ENCODE measurements at regions not wholly inside any gene's neighbourhood (a gene's known extent, or its start where the extent isn't known, plus 50 kb on each side); places are given as distances from the start of the nearest gene placed in this dataset.

GRCh38 chr4:41455206-41455605 is 82.8 kb upstream of the LIMCH1 start:
- WGBS, 2 experiments (ENCODE audit: insufficient coverage in 2 of 2) = 19 to 50% methylated on average over 1 to 2 of the region's 3 CpGs
- H3K36me3 ChIP-seq (ENCODE audit: control insufficient read depth, insufficient read depth, low read length) = no peaks in the 10 kb centered on the region
- no peak overlapping the region for H3K27ac ChIP-seq (ENCODE audit: low read depth, low read length, severe bottlenecking)
- no peaks in the 10 kb centered on the region for H3K9me3 ChIP-seq (ENCODE audit: control insufficient read depth, low read length)
- no peaks in the 10 kb centered on the region for H3K4me1 ChIP-seq (ENCODE audit: control insufficient read depth, insufficient read depth, low read length, poor library complexity, severe bottlenecking)
- H3K4me3 ChIP-seq (ENCODE audit: extremely low read depth, insufficient read depth, low read length, poor library complexity, severe bottlenecking) = no peak overlapping the region

- Histone ChIP-seq H3K9me3 (ENCODE audit: control insufficient read depth, low read length) (no peaks in the 10 kb centered on the region), H3K4me3 (ENCODE audit: extremely low read depth, insufficient read depth, low read length, poor library complexity, severe bottlenecking) (no peak overlapping the region), H3K27ac (ENCODE audit: low read depth, low read length, severe bottlenecking) (no peak overlapping the region), H3K36me3 (ENCODE audit: control insufficient read depth, insufficient read depth, low read length) (no peaks in the 10 kb centered on the region), H3K4me1 (ENCODE audit: control insufficient read depth, insufficient read depth, low read length, poor library complexity, severe bottlenecking) (no peaks in the 10 kb centered on the region)
- WGBS, 2 experiments (ENCODE audit: insufficient coverage in 2 of 2) = 74% methylated on average over 3 of the region's 4 CpGs; no CpG with 5 or more reads in 1 of the 2 experiments
Observed at GRCh38 chr4:41456559-41457101, 81.3 kb upstream of the LIMCH1 start.

- H3K27ac ChIP-seq (ENCODE audit: low read depth, low read length, severe bottlenecking) = no peak overlapping the region
- H3K4me3 ChIP-seq (ENCODE audit: extremely low read depth, insufficient read depth, low read length, poor library complexity, severe bottlenecking) = no peak overlapping the region
- H3K36me3 ChIP-seq (ENCODE audit: control insufficient read depth, insufficient read depth, low read length) = no peaks in the 10 kb centered on the region
- H3K9me3 ChIP-seq (ENCODE audit: control insufficient read depth, low read length) = no peaks in the 10 kb centered on the region
- no peaks in the 10 kb centered on the region for H3K4me1 ChIP-seq (ENCODE audit: control insufficient read depth, insufficient read depth, low read length, poor library complexity, severe bottlenecking)
- WGBS, 2 experiments (ENCODE audit: insufficient coverage in 2 of 2) = 82 to 100% methylated on average over 1 to 2 of the region's 2 CpGs
Observed at GRCh38 chr4:41458689-41459088, 79.3 kb upstream of the LIMCH1 start.

- H3K4me3 ChIP-seq (ENCODE audit: extremely low read depth, insufficient read depth, low read length, poor library complexity, severe bottlenecking) = no peak overlapping the region
- no peaks in the 10 kb centered on the region for H3K9me3 ChIP-seq (ENCODE audit: control insufficient read depth, low read length)
- no peaks in the 10 kb centered on the region for H3K36me3 ChIP-seq (ENCODE audit: control insufficient read depth, insufficient read depth, low read length)
- H3K4me1 ChIP-seq (ENCODE audit: control insufficient read depth, insufficient read depth, low read length, poor library complexity, severe bottlenecking) = no peaks in the 10 kb centered on the region
- no peak overlapping the region for H3K27ac ChIP-seq (ENCODE audit: low read depth, low read length, severe bottlenecking)
- WGBS, 2 experiments (ENCODE audit: insufficient coverage in 2 of 2) = 100% methylated on average over 2 of the region's 5 CpGs; no CpG with 5 or more reads in 1 of the 2 experiments
Observed at GRCh38 chr4:41460641-41461040, 77.3 kb upstream of the LIMCH1 start.

- Histone ChIP-seq H3K4me3 (ENCODE audit: extremely low read depth, insufficient read depth, low read length, poor library complexity, severe bottlenecking) (no peak overlapping the region), H3K36me3 (ENCODE audit: control insufficient read depth, insufficient read depth, low read length) (no peaks in the 10 kb centered on the region), H3K4me1 (ENCODE audit: control insufficient read depth, insufficient read depth, low read length, poor library complexity, severe bottlenecking) (no peaks in the 10 kb centered on the region), H3K9me3 (ENCODE audit: control insufficient read depth, low read length) (no peaks in the 10 kb centered on the region), H3K27ac (ENCODE audit: low read depth, low read length, severe bottlenecking) (no peak overlapping the region)
- 90 to 100% methylated on average over 2 to 3 of the region's 3 CpGs for WGBS, 2 experiments (ENCODE audit: insufficient coverage in 2 of 2)
Observed at GRCh38 chr4:41461780-41462307, 76.1 kb upstream of the LIMCH1 start.

GRCh38 chr4:41465146-41465761 is 72.7 kb upstream of the LIMCH1 start:
- Histone ChIP-seq H3K4me1 (ENCODE audit: control insufficient read depth, insufficient read depth, low read length, poor library complexity, severe bottlenecking) (no peaks in the 10 kb centered on the region), H3K36me3 (ENCODE audit: control insufficient read depth, insufficient read depth, low read length) (no peaks in the 10 kb centered on the region), H3K9me3 (ENCODE audit: control insufficient read depth, low read length) (no peaks in the 10 kb centered on the region), H3K27ac (ENCODE audit: low read depth, low read length, severe bottlenecking) (no peak overlapping the region), H3K4me3 (ENCODE audit: extremely low read depth, insufficient read depth, low read length, poor library complexity, severe bottlenecking) (no peak overlapping the region)
- WGBS, 2 experiments (ENCODE audit: insufficient coverage in 2 of 2) = 88 to 94% methylated on average over 3 to 5 of the region's 5 CpGs

- H3K4me3 ChIP-seq (ENCODE audit: extremely low read depth, insufficient read depth, low read length, poor library complexity, severe bottlenecking) = no peak overlapping the region
- no peaks in the 10 kb centered on the region for H3K9me3 ChIP-seq (ENCODE audit: control insufficient read depth, low read length)
- H3K27ac ChIP-seq (ENCODE audit: low read depth, low read length, severe bottlenecking) = no peak overlapping the region
- 89% methylated on average over 1 of the region's 2 CpGs; no CpG with 5 or more reads in 1 of the 2 experiments for WGBS, 2 experiments (ENCODE audit: insufficient coverage in 2 of 2)
- H3K4me1 ChIP-seq (ENCODE audit: control insufficient read depth, insufficient read depth, low read length, poor library complexity, severe bottlenecking) = no peaks in the 10 kb centered on the region
- no peaks in the 10 kb centered on the region for H3K36me3 ChIP-seq (ENCODE audit: control insufficient read depth, insufficient read depth, low read length)
Observed at GRCh38 chr4:41466249-41466648, 71.7 kb upstream of the LIMCH1 start.

- no peak overlapping the region for H3K27ac ChIP-seq (ENCODE audit: low read depth, low read length, severe bottlenecking)
- H3K4me3 ChIP-seq (ENCODE audit: extremely low read depth, insufficient read depth, low read length, poor library complexity, severe bottlenecking) = no peak overlapping the region
- no peaks in the 10 kb centered on the region for H3K36me3 ChIP-seq (ENCODE audit: control insufficient read depth, insufficient read depth, low read length)
- no CpG with 5 or more reads among the region's 1 CpG for WGBS, 2 experiments (ENCODE audit: insufficient coverage in 2 of 2)
- H3K4me1 ChIP-seq (ENCODE audit: control insufficient read depth, insufficient read depth, low read length, poor library complexity, severe bottlenecking) = no peaks in the 10 kb centered on the region
- no peaks in the 10 kb centered on the region for H3K9me3 ChIP-seq (ENCODE audit: control insufficient read depth, low read length)
Observed at GRCh38 chr4:41468122-41468521, 69.8 kb upstream of the LIMCH1 start.

GRCh38 chr4:41471126-41472071 is 66.6 kb upstream of the LIMCH1 start:
- Histone ChIP-seq H3K9me3 (ENCODE audit: control insufficient read depth, low read length) (no peaks in the 10 kb centered on the region), H3K27ac (ENCODE audit: low read depth, low read length, severe bottlenecking) (no peak overlapping the region), H3K36me3 (ENCODE audit: control insufficient read depth, insufficient read depth, low read length) (no peaks in the 10 kb centered on the region), H3K4me1 (ENCODE audit: control insufficient read depth, insufficient read depth, low read length, poor library complexity, severe bottlenecking) (peaks cover 6% of the 10 kb centered on the region), H3K4me3 (ENCODE audit: extremely low read depth, insufficient read depth, low read length, poor library complexity, severe bottlenecking) (no peak overlapping the region)
- WGBS, 2 experiments (ENCODE audit: insufficient coverage in 2 of 2) = 82 to 90% methylated on average over 7 of the region's 9 CpGs

GRCh38 chr4:41472081-41472480 is 65.9 kb upstream of the LIMCH1 start:
- H3K27ac ChIP-seq (ENCODE audit: low read depth, low read length, severe bottlenecking) = no peak overlapping the region
- H3K4me1 ChIP-seq (ENCODE audit: control insufficient read depth, insufficient read depth, low read length, poor library complexity, severe bottlenecking) = peaks cover 6% of the 10 kb centered on the region
- no peaks in the 10 kb centered on the region for H3K36me3 ChIP-seq (ENCODE audit: control insufficient read depth, insufficient read depth, low read length)
- H3K4me3 ChIP-seq (ENCODE audit: extremely low read depth, insufficient read depth, low read length, poor library complexity, severe bottlenecking) = no peak overlapping the region
- WGBS, 2 experiments (ENCODE audit: insufficient coverage in 2 of 2) = 71 to 90% methylated on average over 1 to 4 of the region's 5 CpGs
- H3K9me3 ChIP-seq (ENCODE audit: control insufficient read depth, low read length) = no peaks in the 10 kb centered on the region
